Colonic mucosa (tissue), 4 donors: ENCODE measurements at regions not wholly inside any gene's neighbourhood (a gene's known extent, or its start where the extent isn't known, plus 50 kb on each side); places are given as distances from the start of the nearest gene placed in this dataset.
"Not testable (repeated sequence)": the region's sequence is repeated elsewhere in the genome, so short reads cannot be mapped to it uniquely, and the experiment has no call there.

Source experiments
- DNase-seq: peaks from one replicate; pipeline ENCODE4 v3.0.0-alpha.2; 2020
- H3K27ac ChIP-seq: fragments of 200-600 bp; one replicate; pipeline ENCODE4 v1.8.0; 2021
- H3K27me3 ChIP-seq: fragments of 200-600 bp; one replicate; pipeline ENCODE4 v1.8.0; 2021
- H3K36me3 ChIP-seq: fragments of 200-600 bp; one replicate; pipeline ENCODE4 v1.8.0; 2021
- H3K4me1 ChIP-seq: fragments of 200-600 bp; one replicate; pipeline ENCODE4 v1.8.0; 2021; ENCODE audit warnings: mild to moderate bottlenecking
- H3K4me3 ChIP-seq: fragments of 200-600 bp; one replicate; pipeline ENCODE4 v1.8.0; 2021
- H3K9ac ChIP-seq, 2 donors: one replicate each; pipeline ENCODE4 v1.7.0; 2013; ENCODE audit warnings: control low read depth in 2 of 2, low read depth in 2 of 2, low read length in 2 of 2
- H3K9me3 ChIP-seq: fragments of 200-600 bp; one replicate; pipeline ENCODE4 v1.8.0; 2021
- CTCF ChIP-seq: fragments of 200-600 bp; IDR thresholded peaks from one replicate; pipeline ENCODE4 v1.8.0; 2022; ENCODE audit warnings: antibody characterized with exemption, mild to moderate bottlenecking
- intact Hi-C: fragments of 100-400 bp; cut with DNase I; formaldehyde crosslinking; loops from one replicate; pipeline ENCODE4 v1.14.1; 2022
- donor health status: healthy.
- donor health status: DM: no; HTN: no; CAD: no.
- donor health status: DM: no; HTN: no; CAD: no.

DNA sequence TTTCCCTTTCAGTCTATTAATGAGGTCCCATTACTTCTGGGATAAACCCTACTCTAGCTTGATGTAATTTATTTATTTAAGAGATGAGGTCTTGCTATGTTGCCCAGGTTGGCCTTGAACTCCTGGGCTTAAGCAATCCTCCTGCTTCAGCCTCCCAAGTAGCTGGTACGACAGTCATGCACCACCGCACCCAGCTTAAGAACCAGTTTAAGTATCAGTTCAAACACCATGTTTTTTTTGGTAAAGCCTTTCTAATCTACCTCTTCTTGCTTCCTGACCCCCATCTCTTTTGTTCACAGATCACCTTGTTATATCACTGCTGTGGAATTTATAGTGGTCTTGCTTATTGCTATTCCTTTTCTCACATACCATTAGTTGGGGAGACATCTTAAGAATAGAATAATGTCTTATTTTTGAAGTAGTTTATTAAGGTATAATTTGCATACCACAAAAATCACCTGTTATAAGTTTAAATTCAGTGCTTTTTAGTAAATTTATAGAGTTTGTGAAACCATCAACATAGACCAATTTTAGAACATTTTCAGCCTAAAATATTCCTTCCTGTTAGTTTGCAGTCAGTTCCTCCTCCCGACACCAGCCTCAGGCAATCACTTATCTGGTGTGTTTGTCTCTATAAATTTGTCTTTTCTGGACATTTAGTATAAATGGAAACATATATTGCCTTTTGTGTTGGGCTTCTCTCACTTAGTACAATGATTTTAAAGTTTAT, 257.9 kb downstream of the PDCD6IP start:
- Histone ChIP-seq H3K27ac (no peak overlapping the region), H3K36me3 (no peaks in the 10 kb centered on the region), H3K27me3 (no peaks in the 10 kb centered on the region), H3K9ac (no peak overlapping the region), H3K4me1 (no peaks in the 10 kb centered on the region), H3K9me3 (no peaks in the 10 kb centered on the region), H3K4me3 (no peak overlapping the region)
- no peak for TF ChIP-seq CTCF
- no peak for DNase-seq
- intact Hi-C loops: no loop called here

GRCh38 chr3:34056951-34057390, 258.5 kb downstream of the PDCD6IP start:
- H3K4me3 ChIP-seq: no peak overlapping the region
- DNase-seq: no peak
- H3K36me3 ChIP-seq: no peaks in the 10 kb centered on the region
- TF ChIP-seq CTCF: no peak
- H3K27ac ChIP-seq: no peak overlapping the region
- no peak overlapping the region for H3K9ac ChIP-seq
- H3K27me3 ChIP-seq: no peaks in the 10 kb centered on the region
- intact Hi-C loops: no loop called here
- no peaks in the 10 kb centered on the region for H3K9me3 ChIP-seq
- H3K4me1 ChIP-seq: no peaks in the 10 kb centered on the region

GRCh38 chr3:34060995-34061394, 262.6 kb downstream of the PDCD6IP start:
- H3K9me3 ChIP-seq, H3K4me1 ChIP-seq, H3K9ac ChIP-seq, H3K36me3 ChIP-seq, H3K27me3 ChIP-seq, H3K4me3 ChIP-seq, DNase-seq, H3K27ac ChIP-seq, intact Hi-C loops: not testable (repeated sequence)

GRCh38 chr3:34065901-34066300, 267.5 kb downstream of the PDCD6IP start:
- Histone ChIP-seq H3K27ac (no peak overlapping the region), H3K36me3 (no peaks in the 10 kb centered on the region), H3K9ac (no peak overlapping the region), H3K27me3 (no peaks in the 10 kb centered on the region), H3K4me3 (no peak overlapping the region), H3K4me1 (no peaks in the 10 kb centered on the region), H3K9me3 (no peaks in the 10 kb centered on the region)
- no peak for DNase-seq
- no peak for TF ChIP-seq CTCF
- intact Hi-C loops: no loop called here

DNA sequence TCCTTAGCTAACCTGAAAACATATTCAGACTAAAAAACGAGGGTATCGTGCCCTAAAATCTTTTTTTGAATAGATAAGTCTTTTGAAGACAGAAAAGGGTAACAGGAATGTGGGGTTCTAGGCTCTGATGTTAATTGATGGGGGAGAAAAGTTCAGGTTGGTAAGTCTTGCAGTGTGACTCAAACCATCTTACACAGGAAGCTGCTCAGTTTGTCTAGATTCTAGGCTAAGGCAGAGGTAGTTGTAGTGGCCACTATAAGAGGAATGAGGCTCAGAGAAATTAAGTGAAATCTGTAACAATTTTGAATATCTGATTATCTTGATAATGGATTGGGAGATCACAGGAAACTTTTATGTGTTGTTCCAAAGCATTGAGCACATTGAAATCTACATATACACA, 267.9 kb downstream of the PDCD6IP start:
- H3K9me3 ChIP-seq: no peaks in the 10 kb centered on the region
- H3K27ac ChIP-seq: no peak overlapping the region
- H3K4me1 ChIP-seq: no peaks in the 10 kb centered on the region
- DNase-seq: no peak
- intact Hi-C loops: no loop called here
- TF ChIP-seq CTCF: no peak
- no peak overlapping the region for H3K4me3 ChIP-seq
- no peaks in the 10 kb centered on the region for H3K27me3 ChIP-seq
- no peaks in the 10 kb centered on the region for H3K36me3 ChIP-seq
- no peak overlapping the region for H3K9ac ChIP-seq

- H3K9me3 ChIP-seq: no peaks in the 10 kb centered on the region
- no peaks in the 10 kb centered on the region for H3K4me1 ChIP-seq
- no peak overlapping the region for H3K27ac ChIP-seq
- TF ChIP-seq CTCF: no peak
- H3K4me3 ChIP-seq: no peak overlapping the region
- no peaks in the 10 kb centered on the region for H3K27me3 ChIP-seq
- intact Hi-C loops: no loop called here
- H3K36me3 ChIP-seq: no peaks in the 10 kb centered on the region
- H3K9ac ChIP-seq: no peak overlapping the region
- no peak for DNase-seq
Measured at GRCh38 chr3:34066999-34067398, 268.6 kb downstream of the PDCD6IP start.
